ENCODE measurements at regions not wholly inside any gene's neighbourhood (a gene's known extent, or its start where the extent isn't known, plus 50 kb on each side); places are given as distances from the start of the nearest gene placed in this dataset.

- H3K36me3 Mint-ChIP-seq: peaks cover 17% of the 10 kb centered on the region
- no peaks in the 10 kb centered on the region for H3K4me1 Mint-ChIP-seq
- H3K9me3 Mint-ChIP-seq: peaks cover 15% of the 10 kb centered on the region
- no peak overlapping the region for H3K4me3 Mint-ChIP-seq
- H3K27me3 Mint-ChIP-seq: no peaks in the 10 kb centered on the region
- no peak overlapping the region for H3K27ac Mint-ChIP-seq
Measured at GRCh38 chr2:144310484-144310883, 209.4 kb downstream of the ZEB2 start.

DNA sequence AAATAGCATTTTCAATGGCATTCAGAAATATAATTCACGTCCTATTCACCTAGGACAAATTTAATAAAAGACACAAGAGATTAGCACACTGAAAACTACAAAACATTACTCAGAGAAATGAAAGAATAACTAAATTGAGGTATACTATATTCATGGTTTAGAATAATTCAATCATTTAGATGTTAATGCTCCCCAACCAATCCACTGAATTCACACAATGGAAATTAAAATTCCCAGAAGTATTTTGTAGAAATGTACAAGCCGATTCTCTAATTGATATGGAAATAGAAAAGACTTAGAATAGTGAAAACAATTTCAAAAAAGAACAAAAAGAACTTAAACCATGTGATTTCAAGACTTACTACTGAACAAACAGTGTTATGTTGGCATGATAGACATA lies 212.2 kb downstream of the ZEB2 start:
- Mint-ChIP-seq H3K27me3 (no peaks in the 10 kb centered on the region), H3K27ac (no peak overlapping the region), H3K4me1 (no peaks in the 10 kb centered on the region), H3K36me3 (peaks cover 15% of the 10 kb centered on the region), H3K9me3 (peaks cover 6% of the 10 kb centered on the region), H3K4me3 (no peak overlapping the region)

DNA sequence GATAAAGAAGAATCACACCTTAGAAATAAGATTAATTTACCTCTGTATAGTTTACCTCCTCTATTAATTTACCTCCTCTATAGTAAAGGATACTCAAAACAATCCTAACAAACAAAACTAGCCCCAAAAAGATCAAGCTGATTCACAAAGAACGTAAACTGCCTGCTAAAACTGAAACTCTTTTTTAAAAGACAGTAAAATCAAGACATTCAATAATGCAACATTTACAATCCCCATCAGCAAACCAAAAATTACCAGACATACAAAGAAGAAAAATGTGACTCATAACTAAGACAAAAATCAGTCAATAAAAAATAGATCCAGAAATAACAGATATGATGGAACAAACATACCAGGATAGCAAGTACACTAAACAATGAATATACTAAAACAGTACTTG lies 215.7 kb downstream of the ZEB2 start:
- Mint-ChIP-seq H3K9me3 (no peaks in the 10 kb centered on the region), H3K36me3 (peaks cover 5% of the 10 kb centered on the region), H3K27ac (no peak overlapping the region), H3K4me3 (no peak overlapping the region), H3K27me3 (no peaks in the 10 kb centered on the region), H3K4me1 (no peaks in the 10 kb centered on the region)

DNA sequence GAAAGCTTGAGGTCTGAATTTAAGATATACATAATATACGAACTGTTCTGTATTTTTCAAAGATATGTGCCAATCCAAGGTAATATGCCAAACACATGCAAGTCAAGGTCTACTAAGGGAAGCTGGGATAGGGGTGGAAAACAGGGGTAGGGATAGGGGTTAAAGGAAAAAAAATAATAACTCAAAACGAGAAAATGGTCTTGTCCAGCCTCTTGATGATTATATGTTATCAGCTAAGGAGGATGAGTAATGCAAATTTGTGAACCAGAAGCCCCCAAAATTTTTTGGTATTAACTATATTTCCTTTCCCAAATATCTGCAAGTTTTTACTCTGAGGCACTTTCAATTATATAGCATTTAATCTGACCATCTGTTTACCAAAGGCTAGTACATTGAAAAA lies 219.3 kb downstream of the ZEB2 start:
- Mint-ChIP-seq H3K4me1 (no peaks in the 10 kb centered on the region), H3K36me3 (peaks cover 10% of the 10 kb centered on the region), H3K9me3 (no peaks in the 10 kb centered on the region), H3K27me3 (no peaks in the 10 kb centered on the region), H3K27ac (no peak overlapping the region), H3K4me3 (no peak overlapping the region)

DNA sequence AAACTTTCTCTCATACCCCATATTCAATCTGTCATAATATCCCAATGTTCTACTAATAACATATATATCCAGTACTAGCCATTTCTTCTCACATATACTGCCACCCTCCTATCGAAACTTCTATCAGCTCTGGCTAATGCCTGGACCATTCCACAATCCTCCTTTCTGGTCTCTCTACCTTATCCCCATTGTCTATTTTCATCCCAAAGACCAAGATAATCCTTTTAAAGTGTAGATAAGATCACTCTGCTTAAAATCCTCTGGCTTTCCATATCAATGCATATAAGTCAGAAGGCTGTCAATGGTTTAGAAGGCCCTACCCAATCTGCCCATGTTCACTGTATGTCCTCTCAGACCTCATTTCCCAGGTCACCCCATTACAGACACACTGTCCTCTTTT lies 229.6 kb downstream of the ZEB2 start:
- no peak overlapping the region for H3K27ac Mint-ChIP-seq
- no peaks in the 10 kb centered on the region for H3K4me1 Mint-ChIP-seq
- no peak overlapping the region for H3K4me3 Mint-ChIP-seq
- H3K9me3 Mint-ChIP-seq: peaks cover 4% of the 10 kb centered on the region
- H3K36me3 Mint-ChIP-seq: peaks cover 9% of the 10 kb centered on the region
- H3K27me3 Mint-ChIP-seq: no peaks in the 10 kb centered on the region

DNA sequence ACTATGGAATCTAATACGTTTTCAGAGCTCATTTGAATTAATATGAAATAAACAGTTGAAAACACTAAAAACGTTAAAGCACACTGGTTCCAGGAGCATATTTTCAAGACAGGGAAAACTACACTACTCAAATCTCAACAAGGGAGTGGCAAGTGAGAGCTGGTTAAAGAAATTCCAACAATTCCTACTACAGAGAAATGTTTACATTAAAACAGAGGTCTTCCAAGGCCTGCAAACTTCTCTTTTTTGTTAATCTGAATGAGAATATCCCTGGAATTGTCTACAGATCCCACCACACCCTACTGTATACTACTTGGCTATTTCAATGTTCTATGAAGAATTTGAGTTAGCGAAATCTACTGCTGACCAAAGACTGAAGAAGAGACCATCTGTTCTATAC lies 231.5 kb downstream of the ZEB2 start:
- Mint-ChIP-seq H3K27ac (peak overlapping the region; percentile 71), H3K9me3 (peaks cover 4% of the 10 kb centered on the region), H3K36me3 (peaks cover 4% of the 10 kb centered on the region), H3K27me3 (no peaks in the 10 kb centered on the region), H3K4me1 (no peaks in the 10 kb centered on the region), H3K4me3 (no peak overlapping the region)

GRCh38 chr2:144285324-144285723 lies 234.6 kb downstream of the ZEB2 start:
- Mint-ChIP-seq H3K4me3 (no peak overlapping the region), H3K9me3 (no peaks in the 10 kb centered on the region), H3K36me3 (peaks cover 2% of the 10 kb centered on the region), H3K27ac (no peak overlapping the region), H3K4me1 (peaks cover 3% of the 10 kb centered on the region), H3K27me3 (no peaks in the 10 kb centered on the region)

- Mint-ChIP-seq H3K9me3 (no peaks in the 10 kb centered on the region), H3K4me3 (no peak overlapping the region), H3K27me3 (no peaks in the 10 kb centered on the region), H3K27ac (no peak overlapping the region), H3K4me1 (peaks cover 9% of the 10 kb centered on the region), H3K36me3 (no peaks in the 10 kb centered on the region)
Measured at GRCh38 chr2:144281476-144281875, 238.4 kb downstream of the ZEB2 start.

DNA sequence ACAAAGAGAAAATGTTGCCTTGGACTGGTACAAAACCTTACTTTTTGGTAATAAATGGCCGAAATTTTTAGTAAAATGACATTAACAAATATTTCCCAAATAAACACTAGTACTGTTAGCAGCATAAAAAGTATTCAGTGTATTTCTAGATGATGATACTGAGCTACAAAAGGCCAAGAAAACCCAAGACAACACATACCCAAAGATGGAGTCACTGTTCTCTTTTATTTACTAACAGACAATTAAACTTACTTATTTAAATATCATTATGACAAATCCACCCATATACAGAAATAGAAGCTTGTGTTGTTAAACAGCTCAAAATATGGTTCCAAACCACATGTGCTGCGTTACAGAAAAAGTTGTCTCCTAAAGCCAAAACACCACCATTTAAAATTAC lies 239.9 kb downstream of the ZEB2 start:
- Mint-ChIP-seq H3K9me3 (no peaks in the 10 kb centered on the region), H3K4me3 (no peak overlapping the region), H3K27me3 (no peaks in the 10 kb centered on the region), H3K36me3 (no peaks in the 10 kb centered on the region), H3K4me1 (peaks cover 9% of the 10 kb centered on the region), H3K27ac (no peak overlapping the region)

- no peak overlapping the region for H3K4me3 Mint-ChIP-seq
Measured at GRCh38 chr2:144279165-144279564, 240.8 kb downstream of the ZEB2 start.

GRCh38 chr2:144277622-144278354 lies 242.1 kb downstream of the ZEB2 start:
- Mint-ChIP-seq H3K27ac (no peak overlapping the region), H3K36me3 (no peaks in the 10 kb centered on the region), H3K4me3 (no peak overlapping the region), H3K9me3 (no peaks in the 10 kb centered on the region), H3K4me1 (peaks cover 9% of the 10 kb centered on the region), H3K27me3 (no peaks in the 10 kb centered on the region)

More at GRCh38 chr2:144279165-144279564, 240.8 kb downstream of the ZEB2 start:
- no peaks in the 10 kb centered on the region for H3K27me3 Mint-ChIP-seq
- H3K4me1 Mint-ChIP-seq: peaks cover 9% of the 10 kb centered on the region
- H3K27ac Mint-ChIP-seq: no peak overlapping the region
- H3K36me3 Mint-ChIP-seq: no peaks in the 10 kb centered on the region
- H3K9me3 Mint-ChIP-seq: no peaks in the 10 kb centered on the region

DNA sequence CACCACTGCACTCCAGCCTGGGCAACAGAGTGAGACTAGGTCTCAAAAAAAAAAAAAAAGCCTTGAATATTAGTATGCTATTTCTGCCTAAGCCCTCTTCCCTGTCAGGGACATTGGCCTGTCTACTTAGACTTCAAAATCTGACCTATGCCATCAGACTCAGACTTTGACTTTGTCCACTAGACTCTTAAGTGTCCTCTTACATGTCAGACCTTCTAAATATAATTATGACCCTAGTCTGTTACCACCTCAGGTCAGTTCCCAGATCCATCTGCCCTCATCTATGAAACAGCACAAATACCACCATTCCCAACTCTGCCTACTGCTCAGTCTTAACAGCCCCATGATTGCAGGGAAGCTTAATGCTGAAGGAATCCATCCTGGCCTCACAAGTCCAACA lies 244.6 kb downstream of the ZEB2 start:
- H3K9me3 Mint-ChIP-seq: no peaks in the 10 kb centered on the region
- peaks cover 7% of the 10 kb centered on the region for H3K4me1 Mint-ChIP-seq
- no peaks in the 10 kb centered on the region for H3K36me3 Mint-ChIP-seq
- H3K27me3 Mint-ChIP-seq: no peaks in the 10 kb centered on the region
- H3K27ac Mint-ChIP-seq: no peak overlapping the region
- no peak overlapping the region for H3K4me3 Mint-ChIP-seq

- H3K9me3 Mint-ChIP-seq: no peaks in the 10 kb centered on the region
- no peak overlapping the region for H3K4me3 Mint-ChIP-seq
- H3K27me3 Mint-ChIP-seq: no peaks in the 10 kb centered on the region
- H3K27ac Mint-ChIP-seq: no peak overlapping the region
- H3K4me1 Mint-ChIP-seq: peaks cover 4% of the 10 kb centered on the region
- H3K36me3 Mint-ChIP-seq: no peaks in the 10 kb centered on the region
Measured at GRCh38 chr2:144274131-144274530, 245.8 kb downstream of the ZEB2 start.

DNA sequence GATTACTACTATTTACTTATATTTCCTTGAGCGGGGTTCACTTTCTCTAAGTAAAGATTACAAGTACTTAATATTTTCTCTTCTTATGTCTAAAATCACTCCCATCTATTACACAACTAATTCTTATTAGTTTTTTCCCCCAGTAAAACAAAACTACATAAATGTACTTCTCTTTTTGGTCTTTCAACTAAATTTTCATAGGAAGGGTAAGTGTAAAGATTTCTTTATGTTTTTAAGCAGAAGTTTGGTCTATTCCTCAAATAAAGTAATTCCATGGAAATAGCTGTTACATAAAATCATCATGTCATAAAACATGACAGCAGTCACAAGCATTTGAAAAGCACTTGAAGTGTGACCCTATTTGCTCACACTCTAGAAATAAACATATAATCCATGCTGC lies 249.0 kb downstream of the ZEB2 start:
- Mint-ChIP-seq H3K36me3 (no peaks in the 10 kb centered on the region), H3K27ac (no peak overlapping the region), H3K4me1 (peaks cover 24% of the 10 kb centered on the region), H3K9me3 (no peaks in the 10 kb centered on the region), H3K4me3 (no peak overlapping the region), H3K27me3 (no peaks in the 10 kb centered on the region)

GRCh38 chr2:144268036-144268678 lies 251.8 kb downstream of the ZEB2 start:
- no peaks in the 10 kb centered on the region for H3K9me3 Mint-ChIP-seq
- no peak overlapping the region for H3K27ac Mint-ChIP-seq
- H3K4me1 Mint-ChIP-seq: peaks cover 29% of the 10 kb centered on the region
- H3K4me3 Mint-ChIP-seq: no peak overlapping the region
- no peaks in the 10 kb centered on the region for H3K27me3 Mint-ChIP-seq
- H3K36me3 Mint-ChIP-seq: peaks cover 2% of the 10 kb centered on the region

GRCh38 chr2:144267239-144267638 lies 252.7 kb downstream of the ZEB2 start:
- peaks cover 29% of the 10 kb centered on the region for H3K4me1 Mint-ChIP-seq
- peak overlapping the region; percentile 12 for H3K27ac Mint-ChIP-seq
- no peaks in the 10 kb centered on the region for H3K9me3 Mint-ChIP-seq
- H3K36me3 Mint-ChIP-seq: peaks cover 2% of the 10 kb centered on the region
- no peak overlapping the region for H3K4me3 Mint-ChIP-seq
- H3K27me3 Mint-ChIP-seq: no peaks in the 10 kb centered on the region
